HUES64 (cell line): ENCODE measurements at regions not wholly inside any gene's neighbourhood (a gene's known extent, or its start where the extent isn't known, plus 50 kb on each side); places are given as distances from the start of the nearest gene placed in this dataset.
"Not testable (repeated sequence)": the region's sequence is repeated elsewhere in the genome, so short reads cannot be mapped to it uniquely, and the experiment has no call there.

Experiments used
- H3K27ac ChIP-seq: 2 replicates; pipeline ENCODE4 v1.7.0; 2013; ENCODE audit warnings: low read depth, low read length, inconsistent platforms
- H3K27me3 ChIP-seq: 2 replicates; pipeline ENCODE4 v1.6.1; 2013; ENCODE audit warnings: mild to moderate bottlenecking, low read length; ENCODE audit not compliant: insufficient read depth
- H3K36me3 ChIP-seq: 2 replicates; pipeline ENCODE4 v1.6.1; 2013; ENCODE audit warnings: mild to moderate bottlenecking, low read length; ENCODE audit not compliant: insufficient read depth
- H3K4me1 ChIP-seq: 2 replicates; pipeline ENCODE4 v1.6.1; 2013; ENCODE audit warnings: mild to moderate bottlenecking, low read length, moderate library complexity; ENCODE audit not compliant: insufficient read depth
- H3K4me3 ChIP-seq: 2 replicates; pipeline ENCODE4 v1.5.1; 2013; ENCODE audit warnings: mild to moderate bottlenecking, low read length, moderate library complexity
- H3K9ac ChIP-seq: 2 replicates; pipeline ENCODE4 v1.6.1; 2013; ENCODE audit warnings: mild to moderate bottlenecking, low read depth, low read length
- H3K9me3 ChIP-seq: 2 replicates; pipeline ENCODE4 v1.6.1; 2013; ENCODE audit warnings: low read depth, low read length; ENCODE audit not compliant: insufficient read depth
- WGBS: fragments of 150-250, 120-280 bp; methylation state at CpG from one replicate; pipeline ENCODE4 v1.1.7; 2013; ENCODE audit warnings: missing lambda C conversion rate; 5-methylcytosine and 5-hydroxymethylcytosine counted together

DNA sequence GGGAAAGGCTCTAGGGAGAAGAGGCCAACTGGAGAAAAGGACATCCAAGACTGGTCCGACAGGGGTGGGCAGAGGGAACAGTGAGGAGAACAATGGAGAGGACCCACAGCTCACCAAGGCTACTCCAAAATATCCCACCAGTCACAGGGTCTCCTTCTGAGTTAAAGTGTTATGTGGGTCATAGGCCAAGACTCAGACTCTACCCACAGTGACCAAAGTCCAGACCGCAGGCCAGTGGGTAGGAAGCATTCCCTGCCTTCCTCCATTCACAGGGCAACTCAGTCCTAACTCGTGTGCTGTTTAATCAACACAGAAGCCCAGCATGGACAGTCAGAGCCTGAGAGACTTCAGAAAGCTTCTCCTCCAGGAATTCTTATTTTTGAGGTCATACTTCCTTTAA lies 260.6 kb downstream of the SMAD2 start:
- Histone ChIP-seq H3K36me3 (no peaks in the 10 kb centered on the region), H3K27ac (no peak overlapping the region), H3K4me3 (no peak overlapping the region), H3K27me3 (no peaks in the 10 kb centered on the region), H3K9ac (no peak overlapping the region), H3K4me1 (no peaks in the 10 kb centered on the region), H3K9me3 (no peaks in the 10 kb centered on the region)
- 90% methylated on average over 3 of the region's 3 CpGs for WGBS

DNA sequence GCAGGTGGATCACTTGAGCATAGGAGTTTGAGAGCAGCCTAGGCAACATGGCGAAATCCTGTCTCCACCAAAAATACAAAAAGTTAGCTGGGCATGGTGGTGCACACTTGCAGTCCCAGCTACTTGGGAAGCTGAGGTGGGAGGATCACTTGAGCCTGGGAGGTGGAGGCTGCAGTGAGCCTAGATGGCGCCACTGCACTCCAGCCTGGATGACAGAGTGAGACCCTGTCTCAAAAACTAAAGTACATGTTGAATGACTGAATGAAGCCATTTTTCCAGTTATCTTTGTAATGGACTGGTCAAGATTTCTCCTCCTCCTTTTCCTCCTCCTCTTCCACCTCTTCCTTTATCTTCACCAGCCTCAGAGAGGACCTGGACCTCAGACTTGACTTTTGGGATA lies 272.0 kb downstream of the SMAD2 start:
- H3K27me3 ChIP-seq = no peaks in the 10 kb centered on the region
- H3K4me3 ChIP-seq = no peak overlapping the region
- WGBS = 82% methylated on average over 2 of the region's 2 CpGs
- peaks cover 3% of the 10 kb centered on the region for H3K9me3 ChIP-seq
- no peak overlapping the region for H3K27ac ChIP-seq
- H3K36me3 ChIP-seq = no peaks in the 10 kb centered on the region
- no peaks in the 10 kb centered on the region for H3K4me1 ChIP-seq
- H3K9ac ChIP-seq = no peak overlapping the region

- Histone ChIP-seq H3K4me1 (no peaks in the 10 kb centered on the region), H3K27ac (no peak overlapping the region), H3K9ac (no peak overlapping the region), H3K9me3 (peaks cover 3% of the 10 kb centered on the region), H3K36me3 (no peaks in the 10 kb centered on the region), H3K27me3 (no peaks in the 10 kb centered on the region), H3K4me3 (no peak overlapping the region)
These were observed 275.5 kb downstream of the SMAD2 start for GRCh38 chr18:47654988-47655387.

DNA sequence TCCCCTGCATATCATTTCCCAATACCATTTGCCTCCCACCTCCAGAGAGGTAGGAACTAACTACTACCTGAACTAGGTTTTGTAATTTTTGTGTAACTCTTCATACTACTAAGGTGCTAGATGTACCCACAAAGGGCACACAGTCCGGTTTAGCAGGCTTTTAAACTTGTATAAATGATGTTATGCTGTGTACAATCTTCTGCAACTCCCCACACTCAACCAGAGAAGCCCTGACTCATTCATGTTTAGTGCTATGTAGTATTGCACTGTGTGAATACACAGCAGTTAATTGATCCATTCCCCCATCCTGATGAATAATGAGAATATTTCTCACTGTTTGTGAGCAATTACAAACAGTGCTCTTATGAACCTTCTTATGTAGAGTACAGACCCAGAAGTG lies 285.6 kb downstream of the SMAD2 start:
- H3K36me3 ChIP-seq = no peaks in the 10 kb centered on the region
- no CpG with 5 or more reads among the region's 1 CpG for WGBS

DNA sequence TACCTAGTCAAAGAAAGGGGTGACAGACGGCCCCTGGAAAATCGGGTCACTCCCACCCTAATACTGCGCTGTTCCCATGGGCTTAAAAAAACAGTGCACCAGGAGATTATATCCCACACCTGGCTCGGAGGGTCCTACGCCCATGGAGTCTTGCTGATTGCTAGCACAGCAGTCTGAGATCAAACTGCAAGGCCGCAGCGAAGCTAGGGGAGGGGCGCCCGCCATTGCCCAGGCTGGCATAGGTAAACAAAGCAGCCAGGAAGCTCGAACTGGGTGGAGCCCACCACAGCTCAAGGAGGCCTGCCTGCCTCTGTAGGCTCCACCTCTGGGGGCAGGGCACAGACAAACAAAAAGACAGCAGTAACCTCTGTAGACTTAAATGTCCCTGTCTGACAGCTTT lies 292.9 kb downstream of the SMAD2 start:
- H3K27me3 ChIP-seq, H3K36me3 ChIP-seq, H3K27ac ChIP-seq, H3K4me3 ChIP-seq, H3K4me1 ChIP-seq, H3K9ac ChIP-seq, H3K9me3 ChIP-seq: not testable (repeated sequence)
- 97% methylated on average over 9 of the region's 10 CpGs for WGBS

More for the DNA sequence above, 285.6 kb downstream of the SMAD2 start:
- Histone ChIP-seq H3K27me3 (no peaks in the 10 kb centered on the region), H3K9ac (no peak overlapping the region), H3K4me1 (no peaks in the 10 kb centered on the region), H3K4me3 (no peak overlapping the region), H3K9me3 (0 out of 2 replicates have a peak, but pooled peaks cover 6% of the 10 kb centered on the region), H3K27ac (no peak overlapping the region)

DNA sequence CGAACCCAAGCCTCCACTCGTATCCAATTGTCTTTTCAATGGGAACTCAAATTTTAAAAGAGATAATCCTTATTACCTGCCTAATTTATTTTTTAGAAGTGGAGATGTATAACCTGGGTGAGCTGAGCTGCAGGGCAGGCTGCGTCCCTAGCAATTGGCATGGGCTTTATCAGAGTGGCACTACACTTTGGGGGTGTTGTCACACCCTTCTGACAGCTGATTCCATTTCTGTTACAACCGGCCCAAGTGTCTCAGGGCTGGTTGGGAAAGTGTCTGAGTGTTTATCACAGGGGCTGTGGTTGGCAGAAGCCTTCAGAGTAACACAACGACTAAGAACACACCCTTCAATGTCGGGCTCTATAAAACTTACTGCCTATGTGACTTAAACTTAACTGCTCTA lies 295.0 kb downstream of the SMAD2 start:
- Histone ChIP-seq H3K27me3 (no peaks in the 10 kb centered on the region), H3K27ac (no peak overlapping the region), H3K9ac (no peak overlapping the region), H3K4me3 (no peak overlapping the region), H3K9me3 (no peaks in the 10 kb centered on the region), H3K4me1 (no peaks in the 10 kb centered on the region), H3K36me3 (no peaks in the 10 kb centered on the region)
- WGBS = 91% methylated on average over 6 of the region's 6 CpGs

GRCh38 chr18:47632970-47633635 lies 297.4 kb downstream of the SMAD2 start:
- Histone ChIP-seq H3K36me3 (no peaks in the 10 kb centered on the region), H3K9ac (no peak overlapping the region), H3K27me3 (no peaks in the 10 kb centered on the region), H3K9me3 (no peaks in the 10 kb centered on the region), H3K4me1 (no peaks in the 10 kb centered on the region), H3K4me3 (no peak overlapping the region), H3K27ac (no peak overlapping the region)
- 97% methylated on average over 2 of the region's 2 CpGs for WGBS

- Histone ChIP-seq H3K36me3 (no peaks in the 10 kb centered on the region), H3K27ac (no peak overlapping the region), H3K27me3 (no peaks in the 10 kb centered on the region), H3K4me1 (no peaks in the 10 kb centered on the region), H3K9ac (no peak overlapping the region), H3K9me3 (no peaks in the 10 kb centered on the region), H3K4me3 (no peak overlapping the region)
- WGBS = 81% methylated on average over 5 of the region's 5 CpGs
These were observed 301.6 kb downstream of the SMAD2 start for GRCh38 chr18:47628893-47629292.

- H3K9me3 ChIP-seq = no peaks in the 10 kb centered on the region
- H3K9ac ChIP-seq = no peak overlapping the region
These were observed 302.1 kb downstream of the SMAD2 start for GRCh38 chr18:47628240-47628781.

GRCh38 chr18:47627030-47627429 lies 303.4 kb downstream of the SMAD2 start:
- Histone ChIP-seq H3K4me3 (no peak overlapping the region), H3K36me3 (no peaks in the 10 kb centered on the region), H3K4me1 (no peaks in the 10 kb centered on the region), H3K9ac (no peak overlapping the region), H3K27ac (no peak overlapping the region), H3K27me3 (no peaks in the 10 kb centered on the region), H3K9me3 (no peaks in the 10 kb centered on the region)
- WGBS = 82% methylated on average over 2 of the region's 3 CpGs

More at GRCh38 chr18:47628240-47628781, 302.1 kb downstream of the SMAD2 start:
- H3K4me1 ChIP-seq = no peaks in the 10 kb centered on the region
- no peak overlapping the region for H3K27ac ChIP-seq
- no peaks in the 10 kb centered on the region for H3K27me3 ChIP-seq
- no peak overlapping the region for H3K4me3 ChIP-seq
- no peaks in the 10 kb centered on the region for H3K36me3 ChIP-seq

GRCh38 chr18:47619771-47620448 lies 310.5 kb downstream of the SMAD2 start:
- Histone ChIP-seq H3K9ac (no peak overlapping the region), H3K4me1 (peaks cover 3% of the 10 kb centered on the region; the same call in 1 of the 2 replicates), H3K4me3 (no peak overlapping the region), H3K27ac (no peak overlapping the region), H3K36me3 (no peaks in the 10 kb centered on the region), H3K9me3 (no peaks in the 10 kb centered on the region), H3K27me3 (no peaks in the 10 kb centered on the region)
- 95% methylated on average over 3 of the region's 3 CpGs for WGBS
